ENCODE measurements at regions not wholly inside any gene's neighbourhood (a gene's known extent, or its start where the extent isn't known, plus 50 kb on each side); places are given as distances from the start of the nearest gene placed in this dataset.

DNA sequence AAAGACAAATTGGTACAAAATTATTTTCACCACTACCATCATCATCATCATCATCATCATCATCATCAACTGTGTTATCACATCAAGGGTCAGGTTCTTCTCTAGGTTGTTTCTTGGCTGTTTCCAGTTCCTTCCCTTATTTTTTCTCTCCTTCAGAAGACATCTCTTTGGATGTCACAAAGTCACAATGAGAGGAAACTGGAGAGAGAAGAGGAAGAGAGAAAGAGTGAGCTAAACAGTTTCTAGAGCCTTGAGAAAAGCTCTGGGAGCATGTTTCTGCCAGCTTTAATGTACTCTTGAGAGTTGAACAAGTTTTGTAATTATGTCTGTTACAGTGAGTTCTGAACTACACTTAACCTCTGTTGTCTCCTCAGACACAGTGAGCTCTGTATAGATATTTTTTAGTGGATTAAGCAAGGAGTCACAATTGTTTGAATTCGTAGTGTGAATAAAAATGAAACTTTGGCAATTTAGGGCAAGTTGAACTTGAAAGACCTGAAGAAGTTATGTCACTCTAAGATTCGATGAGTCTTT is 123.0 kb upstream of the AKIRIN2 start:
- no peaks in the 10 kb centered on the region for H3K36me3 ChIP-seq (ENCODE audit: control insufficient read depth, insufficient read depth, low read length)
- TF ChIP-seq CTCF (IDR thresholded peaks at IDR 0.05; ENCODE audit: insufficient read depth, low read depth, low read length) = no peak
- ChIA-PET CTCF (interaction anchor here (0.5 kb wide), 1 partner anchor 24 kb away, joined by 4 read pairs; no protein-coding TSS in a partner anchor), POLR2A (no interaction called here)
- DNase-seq (ENCODE audit: low read depth) = no peak
- peaks cover 2% of the 10 kb centered on the region; the same call in 1 of the 2 replicates for H3K27me3 ChIP-seq (ENCODE audit: control insufficient read depth, insufficient read depth, low read length)
- no peak overlapping the region for H3K4me3 ChIP-seq (ENCODE audit: low read depth, low read length)

DNA sequence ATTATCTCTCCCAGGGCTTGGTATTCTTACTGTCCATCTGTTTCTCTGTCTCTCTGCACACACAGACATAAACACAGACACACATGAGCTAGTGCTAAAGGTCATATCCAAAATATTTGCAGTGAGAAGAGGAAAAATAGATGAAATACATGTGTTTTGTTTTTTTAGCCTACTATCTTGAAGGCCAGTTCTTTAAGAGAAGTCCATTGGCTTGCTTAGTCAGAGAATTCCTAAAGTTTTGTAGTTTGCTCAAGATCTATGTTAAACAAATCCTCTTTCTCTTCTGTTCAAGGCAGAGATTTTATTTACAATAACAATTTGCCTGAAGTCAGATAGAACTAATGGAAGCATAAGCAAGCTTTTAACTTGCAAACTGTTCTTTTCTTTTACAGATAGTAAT is 120.0 kb upstream of the AKIRIN2 start:
- ChIA-PET CTCF (interaction anchor here (2.0 kb wide), 1 partner anchor 10 kb away, joined by 6 read pairs; no protein-coding TSS in a partner anchor), POLR2A (no interaction called here)
- DNase-seq (ENCODE audit: low read depth) = no peak
- Histone ChIP-seq H3K27me3 (ENCODE audit: control insufficient read depth, insufficient read depth, low read length) (peaks cover 2% of the 10 kb centered on the region; the same call in 1 of the 2 replicates), H3K36me3 (ENCODE audit: control insufficient read depth, insufficient read depth, low read length) (no peaks in the 10 kb centered on the region), H3K4me3 (ENCODE audit: low read depth, low read length) (no peak overlapping the region)
- TF ChIP-seq CTCF (IDR thresholded peaks at IDR 0.05; ENCODE audit: insufficient read depth, low read depth, low read length) = no peak

- no peak for DNase-seq (ENCODE audit: low read depth)
- CTCF ChIA-PET = interaction anchor here (2.0 kb wide), 1 partner anchor 12 kb away, joined by 6 read pairs; no protein-coding TSS in a partner anchor
These were observed 118.4 kb upstream of the AKIRIN2 start for GRCh38 chr6:87820343-87820984.

DNA sequence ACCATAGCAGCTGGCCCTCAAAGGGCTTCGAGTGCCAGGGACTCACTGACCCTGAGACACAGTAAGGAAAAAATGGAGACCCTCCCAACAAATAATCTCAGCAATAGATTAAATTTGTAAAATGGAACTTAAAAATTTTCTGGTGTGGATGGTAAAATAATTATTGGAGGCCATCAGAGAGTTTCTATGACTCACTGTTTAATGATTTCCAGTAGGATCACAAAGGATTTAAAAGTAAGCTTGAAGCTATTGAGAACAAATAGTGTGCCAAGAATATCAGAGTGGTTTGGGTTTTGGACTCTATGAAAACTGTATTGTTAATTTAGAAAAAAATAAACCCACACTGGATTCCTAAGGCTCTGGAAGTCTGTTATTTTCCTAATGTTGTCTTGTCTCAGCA is 115.2 kb upstream of the AKIRIN2 start:
- ChIA-PET POLR2A (interaction anchor here (0.5 kb wide), 1 partner anchor 71 kb away, joined by 3 read pairs; no protein-coding TSS in a partner anchor), CTCF (interaction anchor here (0.8 to 1.1 kb wide), 2 partner anchors 15 to 33 kb away, joined by 3 to 4 read pairs; no protein-coding TSS in a partner anchor)
- H3K36me3 ChIP-seq (ENCODE audit: control insufficient read depth, insufficient read depth, low read length) = no peaks in the 10 kb centered on the region
- DNase-seq (ENCODE audit: low read depth) = no peak
- no peak for TF ChIP-seq CTCF (IDR thresholded peaks at IDR 0.05; ENCODE audit: insufficient read depth, low read depth, low read length)
- H3K27me3 ChIP-seq (ENCODE audit: control insufficient read depth, insufficient read depth, low read length) = peaks cover under 1% of the 10 kb centered on the region; the same call in 1 of the 2 replicates
- H3K4me3 ChIP-seq (ENCODE audit: low read depth, low read length) = no peak overlapping the region

More at GRCh38 chr6:87820343-87820984, 118.4 kb upstream of the AKIRIN2 start:
- H3K4me3 ChIP-seq (ENCODE audit: low read depth, low read length) = no peak overlapping the region
- H3K36me3 ChIP-seq (ENCODE audit: control insufficient read depth, insufficient read depth, low read length) = no peaks in the 10 kb centered on the region
- no peak for TF ChIP-seq CTCF (IDR thresholded peaks at IDR 0.05; ENCODE audit: insufficient read depth, low read depth, low read length)
- POLR2A ChIA-PET = no interaction called here
- no peaks in the 10 kb centered on the region; the same call in 1 of the 2 replicates for H3K27me3 ChIP-seq (ENCODE audit: control insufficient read depth, insufficient read depth, low read length)

GRCh38 chr6:87815449-87815848 is 113.4 kb upstream of the AKIRIN2 start:
- H3K36me3 ChIP-seq (ENCODE audit: control insufficient read depth, insufficient read depth, low read length) = no peaks in the 10 kb centered on the region
- ChIA-PET CTCF (no interaction called here), POLR2A (no interaction called here)
- no peak overlapping the region for H3K4me3 ChIP-seq (ENCODE audit: low read depth, low read length)
- DNase-seq (ENCODE audit: low read depth) = no peak
- no peak for TF ChIP-seq CTCF (IDR thresholded peaks at IDR 0.05; ENCODE audit: insufficient read depth, low read depth, low read length)
- H3K27me3 ChIP-seq (ENCODE audit: control insufficient read depth, insufficient read depth, low read length) = peaks cover 1% of the 10 kb centered on the region; the same call in 1 of the 2 replicates
